ENCODE measurements at regions not wholly inside any gene's neighbourhood (a gene's known extent, or its start where the extent isn't known, plus 50 kb on each side); places are given as distances from the start of the nearest gene placed in this dataset.

DNA sequence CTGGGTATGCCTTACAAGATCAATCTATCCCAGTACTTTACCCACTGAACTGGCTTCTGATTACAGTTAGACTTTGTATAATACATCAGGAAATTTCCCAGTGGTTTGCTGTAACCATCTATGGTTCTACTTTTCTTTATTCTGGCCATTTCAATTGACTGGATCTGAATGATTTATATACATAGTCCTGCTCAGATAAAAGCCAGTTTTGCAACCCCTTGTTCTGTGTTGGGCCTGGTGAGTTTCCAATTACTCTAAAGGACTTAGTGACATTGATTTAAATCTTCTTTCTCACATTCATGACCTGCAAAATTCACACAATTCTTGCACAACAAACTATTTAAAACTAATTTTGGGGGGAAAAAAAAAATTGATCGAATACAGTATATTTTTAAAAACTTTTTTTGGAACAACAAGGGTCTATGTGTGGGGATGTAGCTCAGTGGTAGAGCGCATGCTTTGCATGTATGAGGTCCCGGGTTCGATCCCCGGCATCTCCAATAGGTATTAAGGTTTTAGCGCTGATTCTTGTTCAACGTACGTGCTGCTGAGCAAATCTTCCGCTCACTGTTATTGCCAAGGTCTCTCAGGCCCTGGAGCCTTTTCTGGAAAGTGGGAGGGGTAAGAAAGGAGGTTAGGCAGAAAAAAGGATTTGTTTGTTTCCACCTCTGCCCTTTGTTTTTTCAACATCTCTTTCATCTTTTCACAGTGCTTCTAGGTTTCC lies 117.5 kb downstream of the GPX5 start:
- Histone ChIP-seq H3K27ac (no peak overlapping the region), H3K36me3 (0 out of 2 replicates have a peak, but pooled peaks cover under 1% of the 10 kb centered on the region), H3K4me3 (ENCODE audit: low read depth, low read length) (no peak overlapping the region), H3K9me3 (ENCODE audit: severe bottlenecking) (peaks cover 10% of the 10 kb centered on the region), H3K27me3 (ENCODE audit: insufficient read depth, low read depth, severe bottlenecking) (no peaks in the 10 kb centered on the region)
- no peak for TF ChIP-seq CTCF (IDR thresholded peaks at IDR 0.05; ENCODE audit: low read depth, low read length)
- DNase-seq: peak; percentile 56

DNA sequence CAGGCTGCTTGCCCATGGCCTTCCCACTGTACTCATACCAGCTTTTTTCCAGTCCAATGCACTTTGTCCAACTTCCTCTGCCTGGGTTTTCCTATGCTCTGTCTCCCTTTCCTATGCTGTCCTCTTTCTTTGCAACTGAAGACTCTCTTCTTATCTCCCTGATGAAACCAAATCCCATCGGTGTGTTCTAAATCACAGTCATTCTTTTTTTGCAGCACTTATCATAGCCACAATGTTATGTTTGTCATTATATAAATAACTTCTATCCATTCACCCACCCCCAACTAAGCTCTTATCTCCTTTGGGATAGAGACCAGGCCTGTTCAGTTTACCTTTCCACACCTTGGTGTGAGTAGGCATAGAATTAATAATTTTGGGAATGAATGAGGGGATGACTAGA lies 121.0 kb downstream of the GPX5 start:
- no peak for TF ChIP-seq CTCF (IDR thresholded peaks at IDR 0.05; ENCODE audit: low read depth, low read length)
- 0 out of 2 replicates have a peak, but pooled peaks cover 4% of the 10 kb centered on the region for H3K36me3 ChIP-seq
- no peaks in the 10 kb centered on the region for H3K27me3 ChIP-seq (ENCODE audit: insufficient read depth, low read depth, severe bottlenecking)
- H3K27ac ChIP-seq: no peak overlapping the region
- H3K4me3 ChIP-seq (ENCODE audit: low read depth, low read length): no peak overlapping the region
- DNase-seq: no peak
- no peaks in the 10 kb centered on the region for H3K9me3 ChIP-seq (ENCODE audit: severe bottlenecking)

DNA sequence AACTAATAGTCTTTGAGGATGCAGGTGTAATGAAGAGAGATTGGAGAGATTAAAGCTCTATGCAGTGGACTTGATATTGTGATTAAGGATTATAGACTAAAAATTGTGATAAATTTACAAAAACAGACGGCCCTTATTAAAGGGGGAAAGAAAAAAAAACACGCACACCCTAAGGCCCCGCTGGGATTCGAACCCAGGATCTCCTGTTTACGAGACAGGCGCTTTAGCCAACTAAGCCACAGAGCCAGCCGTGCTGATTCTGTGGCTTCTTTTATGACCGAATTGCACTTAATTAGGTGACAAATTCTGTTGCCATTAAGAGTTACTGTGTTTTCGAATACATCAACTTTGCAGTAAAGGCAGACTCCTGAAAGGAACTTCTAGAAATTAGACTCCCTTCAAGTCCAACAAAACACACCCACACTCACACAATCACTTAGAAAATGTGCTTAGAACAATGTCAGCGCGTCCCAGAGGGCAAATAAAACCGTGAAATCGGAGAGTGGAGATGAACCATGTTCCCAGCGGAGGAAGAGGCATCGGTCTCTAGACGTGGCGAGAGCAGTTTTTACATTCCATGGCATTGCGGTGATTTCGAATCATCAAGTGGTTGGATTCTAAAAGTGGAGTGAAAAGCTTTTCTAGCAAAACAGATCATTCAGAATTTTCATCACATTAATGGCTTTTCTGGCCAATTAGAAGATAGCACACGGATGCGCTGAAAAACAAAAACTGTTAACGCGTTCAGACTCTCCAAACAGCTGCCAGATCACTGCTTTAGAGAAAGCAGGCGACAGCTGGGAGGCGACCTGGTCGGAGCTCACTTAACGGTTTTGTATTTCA lies 122.6 kb downstream of the GPX5 start:
- Histone ChIP-seq H3K36me3 (0 out of 2 replicates have a peak, but pooled peaks cover 4% of the 10 kb centered on the region), H3K4me3 (ENCODE audit: low read depth, low read length) (peak overlapping the region; percentile 68), H3K9me3 (ENCODE audit: severe bottlenecking) (no peaks in the 10 kb centered on the region), H3K27ac (peak overlapping the region; percentile 88), H3K27me3 (ENCODE audit: insufficient read depth, low read depth, severe bottlenecking) (no peaks in the 10 kb centered on the region)
- peak; percentile 92 for DNase-seq
- TF ChIP-seq CTCF (IDR thresholded peaks at IDR 0.05; ENCODE audit: low read depth, low read length): no peak

DNA sequence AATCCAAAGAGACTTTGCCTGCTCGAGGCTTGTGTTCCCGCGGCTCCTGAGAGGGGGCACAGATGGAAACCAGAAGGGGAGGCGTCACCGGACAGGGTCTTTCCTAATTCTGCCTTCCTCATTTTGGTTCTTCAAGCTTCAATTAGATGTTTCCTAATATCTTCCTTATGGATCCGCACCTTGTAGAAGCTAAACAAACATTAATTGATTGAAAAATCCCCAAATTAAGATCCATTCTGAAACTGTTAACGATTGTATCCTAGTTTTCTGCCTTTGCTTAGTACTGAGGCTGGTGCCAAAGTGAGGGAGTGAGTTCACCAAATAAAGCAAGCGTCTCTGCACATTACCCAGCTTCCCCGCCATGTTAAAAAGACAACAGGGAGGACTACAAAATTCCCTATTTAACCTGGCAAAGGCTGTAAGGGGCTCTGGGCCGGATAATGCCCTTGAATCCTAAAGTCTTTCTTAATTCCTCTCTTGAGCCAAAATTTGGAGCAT lies 123.2 kb downstream of the GPX5 start:
- Histone ChIP-seq H3K9me3 (ENCODE audit: severe bottlenecking) (no peaks in the 10 kb centered on the region), H3K36me3 (0 out of 2 replicates have a peak, but pooled peaks cover 4% of the 10 kb centered on the region), H3K4me3 (ENCODE audit: low read depth, low read length) (peak overlapping the region; percentile 68), H3K27ac (peak overlapping the region; percentile 88), H3K27me3 (ENCODE audit: insufficient read depth, low read depth, severe bottlenecking) (no peaks in the 10 kb centered on the region)
- TF ChIP-seq CTCF (IDR thresholded peaks at IDR 0.05; ENCODE audit: low read depth, low read length): no peak
- no peak for DNase-seq

- no peak overlapping the region for H3K27ac ChIP-seq
- no peak for TF ChIP-seq CTCF (IDR thresholded peaks at IDR 0.05; ENCODE audit: low read depth, low read length)
- H3K4me3 ChIP-seq (ENCODE audit: low read depth, low read length): no peak overlapping the region
- H3K27me3 ChIP-seq (ENCODE audit: insufficient read depth, low read depth, severe bottlenecking): no peaks in the 10 kb centered on the region
- H3K9me3 ChIP-seq (ENCODE audit: severe bottlenecking): no peaks in the 10 kb centered on the region
- 0 out of 2 replicates have a peak, but pooled peaks cover 4% of the 10 kb centered on the region for H3K36me3 ChIP-seq
- DNase-seq: no peak
These were observed 125.5 kb downstream of the GPX5 start for GRCh38 chr6:28651161-28651560.
